Osteoblast (primary cell): ENCODE measurements at regions not wholly inside any gene's neighbourhood (a gene's known extent, or its start where the extent isn't known, plus 50 kb on each side); places are given as distances from the start of the nearest gene placed in this dataset.

ENCODE experiments used
- DNase-seq: peaks from one replicate; pipeline ENCODE4 v3.0.0; 2011; ENCODE audit warnings: low spot score, mixed read lengths; ENCODE audit not compliant: insufficient read length; ENCODE audit errors: missing footprints
- H2AFZ ChIP-seq: 2 replicates; pipeline ENCODE4 v1.6.0; 2011; ENCODE audit warnings: mild to moderate bottlenecking, low read length
- H3K27ac ChIP-seq: 2 replicates; pipeline ENCODE4 v1.5.1; 2011; ENCODE audit warnings: mild to moderate bottlenecking, low read depth, low read length, moderate library complexity
- H3K27me3 ChIP-seq: 2 replicates; pipeline ENCODE4 v1.6.0; 2012; ENCODE audit warnings: mild to moderate bottlenecking, control low read depth, inconsistent platforms, low read length, moderate library complexity; ENCODE audit not compliant: insufficient read depth
- H3K36me3 ChIP-seq: 2 replicates; pipeline ENCODE4 v1.5.1; 2011; ENCODE audit warnings: mild to moderate bottlenecking, low read length, control low read depth, moderate library complexity; ENCODE audit not compliant: insufficient read depth
- H3K4me1 ChIP-seq: 2 replicates; pipeline ENCODE4 v1.5.1; 2011; ENCODE audit warnings: mild to moderate bottlenecking, low read length, control low read depth, moderate library complexity; ENCODE audit not compliant: insufficient read depth
- H3K4me2 ChIP-seq: 2 replicates; pipeline ENCODE4 v1.6.0; 2011; ENCODE audit warnings: mild to moderate bottlenecking, low read length; ENCODE audit not compliant: insufficient read depth
- H3K4me3 ChIP-seq: fragments of 200-600 bp; sonication (generic); 3 replicates; pipeline ENCODE4 v1.5.1; 2012; ENCODE audit warnings: mild to moderate bottlenecking, low read length, inconsistent platforms; ENCODE audit not compliant: insufficient read depth
- H3K79me2 ChIP-seq: 2 replicates; pipeline ENCODE4 v1.6.0; 2012; ENCODE audit warnings: mild to moderate bottlenecking, low read length, control low read depth, inconsistent platforms; ENCODE audit not compliant: insufficient read depth
- H3K9me3 ChIP-seq: 2 replicates; pipeline ENCODE4 v1.5.1; 2011; ENCODE audit warnings: low read depth, low read length, control low read depth
- H4K20me1 ChIP-seq: 2 replicates; pipeline ENCODE4 v1.6.0; 2012; ENCODE audit warnings: mild to moderate bottlenecking, low read length, control low read depth; ENCODE audit not compliant: insufficient read depth
- TF ChIP-seq, protein P1 (sequence below): IDR thresholded peaks from 2 replicates; pipeline ENCODE4 v1.5.1; 2011; ENCODE audit warnings: mild to moderate bottlenecking, low read depth, low read length, moderate library complexity; ENCODE audit errors: extremely low read depth

DNA sequence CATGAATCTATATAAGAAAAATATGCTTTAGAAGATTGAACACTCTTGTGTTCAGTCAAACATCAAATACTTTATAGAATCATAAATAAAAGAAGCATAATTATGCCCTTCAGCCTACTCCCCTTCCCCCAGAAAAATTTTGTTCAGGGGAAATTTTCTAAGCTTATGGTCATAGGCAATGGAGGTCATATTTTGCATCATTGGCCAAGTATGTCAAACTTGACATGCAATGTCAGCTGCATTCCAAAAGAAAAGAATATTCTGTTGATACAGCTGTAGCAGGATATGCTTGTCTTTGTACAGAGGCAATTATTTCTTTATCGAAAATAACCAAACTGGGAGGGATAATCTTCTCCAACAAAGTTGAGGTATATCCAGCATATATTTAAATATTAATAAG lies 328.2 kb downstream of the ZIC1 start:
- Histone ChIP-seq H3K79me2 (no peaks in the 10 kb centered on the region), H3K4me1 (no peaks in the 10 kb centered on the region), H3K4me2 (no peak overlapping the region), H3K9me3 (no peaks in the 10 kb centered on the region), H4K20me1 (no peaks in the 10 kb centered on the region), H3K36me3 (no peaks in the 10 kb centered on the region), H3K4me3 (no peak overlapping the region), H3K27me3 (no peaks in the 10 kb centered on the region), H2AFZ (no peak overlapping the region), H3K27ac (no peak overlapping the region)
- no peak for DNase-seq
- TF ChIP-seq, protein P1, sequence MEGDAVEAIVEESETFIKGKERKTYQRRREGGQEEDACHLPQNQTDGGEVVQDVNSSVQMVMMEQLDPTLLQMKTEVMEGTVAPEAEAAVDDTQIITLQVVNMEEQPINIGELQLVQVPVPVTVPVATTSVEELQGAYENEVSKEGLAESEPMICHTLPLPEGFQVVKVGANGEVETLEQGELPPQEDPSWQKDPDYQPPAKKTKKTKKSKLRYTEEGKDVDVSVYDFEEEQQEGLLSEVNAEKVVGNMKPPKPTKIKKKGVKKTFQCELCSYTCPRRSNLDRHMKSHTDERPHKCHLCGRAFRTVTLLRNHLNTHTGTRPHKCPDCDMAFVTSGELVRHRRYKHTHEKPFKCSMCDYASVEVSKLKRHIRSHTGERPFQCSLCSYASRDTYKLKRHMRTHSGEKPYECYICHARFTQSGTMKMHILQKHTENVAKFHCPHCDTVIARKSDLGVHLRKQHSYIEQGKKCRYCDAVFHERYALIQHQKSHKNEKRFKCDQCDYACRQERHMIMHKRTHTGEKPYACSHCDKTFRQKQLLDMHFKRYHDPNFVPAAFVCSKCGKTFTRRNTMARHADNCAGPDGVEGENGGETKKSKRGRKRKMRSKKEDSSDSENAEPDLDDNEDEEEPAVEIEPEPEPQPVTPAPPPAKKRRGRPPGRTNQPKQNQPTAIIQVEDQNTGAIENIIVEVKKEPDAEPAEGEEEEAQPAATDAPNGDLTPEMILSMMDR = no peak

DNA sequence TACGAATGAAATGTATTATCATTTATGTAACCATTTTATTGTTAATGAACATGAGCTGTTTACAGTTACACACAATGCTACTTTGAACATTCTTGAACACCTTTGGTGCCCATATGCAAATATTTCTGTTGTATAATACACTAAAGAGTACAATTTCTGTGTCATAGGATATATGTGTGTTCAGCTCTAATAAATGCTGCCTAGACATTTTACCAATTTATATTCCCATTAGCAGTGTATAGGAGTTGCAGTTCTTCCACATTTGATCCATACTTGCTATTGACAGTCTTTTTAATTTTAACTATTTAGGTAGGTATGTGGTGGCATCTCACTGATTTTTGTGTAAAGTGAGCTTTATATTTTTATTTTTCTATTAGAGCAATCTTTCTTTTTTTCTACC lies 331.8 kb downstream of the ZIC1 start:
- no peaks in the 10 kb centered on the region for H3K4me1 ChIP-seq
- no peaks in the 10 kb centered on the region for H3K79me2 ChIP-seq
- H3K27me3 ChIP-seq = no peaks in the 10 kb centered on the region
- TF ChIP-seq, protein P1 = no peak
- H3K27ac ChIP-seq = no peak overlapping the region
- H4K20me1 ChIP-seq = no peaks in the 10 kb centered on the region
- no peak for DNase-seq
- no peak overlapping the region for H3K4me3 ChIP-seq
- H3K9me3 ChIP-seq = no peaks in the 10 kb centered on the region
- no peak overlapping the region for H3K4me2 ChIP-seq
- H2AFZ ChIP-seq = no peak overlapping the region
- H3K36me3 ChIP-seq = no peaks in the 10 kb centered on the region

DNA sequence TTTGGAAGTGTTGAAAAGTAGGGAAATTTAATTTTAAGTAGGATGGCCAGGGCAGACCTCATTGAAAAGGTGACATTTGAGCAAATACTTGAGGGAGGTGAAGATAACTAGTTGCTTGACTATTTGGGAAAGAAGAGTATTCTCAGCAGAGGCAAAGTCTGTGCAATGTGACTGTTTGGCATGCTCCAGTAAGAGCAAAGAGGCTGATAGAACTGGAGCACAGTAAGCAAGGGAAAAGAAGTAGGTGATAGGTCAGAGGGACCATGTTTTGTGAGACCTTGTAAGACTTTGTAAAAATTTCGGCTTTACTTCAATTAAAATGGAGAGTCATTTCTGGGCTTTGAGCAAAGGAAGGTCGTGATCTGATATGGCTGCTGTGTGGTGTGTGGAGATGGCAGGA lies 335.8 kb downstream of the ZIC1 start:
- H2AFZ ChIP-seq = no peak overlapping the region
- no peak overlapping the region for H3K4me3 ChIP-seq
- no peak for DNase-seq
- TF ChIP-seq, protein P1 = no peak
- H3K4me1 ChIP-seq = no peaks in the 10 kb centered on the region
- H3K27me3 ChIP-seq = no peaks in the 10 kb centered on the region
- H3K79me2 ChIP-seq = no peaks in the 10 kb centered on the region
- no peaks in the 10 kb centered on the region for H3K36me3 ChIP-seq
- no peak overlapping the region for H3K27ac ChIP-seq
- no peaks in the 10 kb centered on the region for H3K9me3 ChIP-seq
- H4K20me1 ChIP-seq = no peaks in the 10 kb centered on the region
- H3K4me2 ChIP-seq = no peak overlapping the region

DNA sequence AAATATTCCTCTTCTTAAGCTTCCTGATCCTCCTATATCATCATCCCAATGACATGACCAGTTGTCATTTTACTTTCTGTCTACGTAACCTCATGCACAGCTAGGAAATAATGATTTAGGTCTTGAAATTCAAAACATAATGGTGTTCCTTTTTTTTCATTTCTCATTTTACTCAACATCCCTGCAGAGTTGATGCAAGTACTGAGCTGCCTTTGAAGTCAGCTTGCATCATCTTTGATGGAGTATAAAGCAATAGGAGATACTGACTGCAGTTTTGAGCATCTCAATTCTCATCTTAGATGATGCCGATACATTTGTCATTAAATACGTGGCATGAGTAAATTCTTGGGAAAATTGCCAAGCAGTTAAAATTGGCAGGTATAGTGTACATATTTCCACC lies 346.1 kb downstream of the ZIC1 start:
- Histone ChIP-seq H3K4me3 (no peak overlapping the region), H3K36me3 (no peaks in the 10 kb centered on the region), H3K27me3 (no peaks in the 10 kb centered on the region), H3K79me2 (no peaks in the 10 kb centered on the region), H2AFZ (no peak overlapping the region), H4K20me1 (no peaks in the 10 kb centered on the region), H3K27ac (no peak overlapping the region), H3K9me3 (no peaks in the 10 kb centered on the region), H3K4me2 (no peak overlapping the region), H3K4me1 (peaks cover 5% of the 10 kb centered on the region)
- no peak for DNase-seq
- TF ChIP-seq, protein P1 = no peak
